ENCODE measurements at regions not wholly inside any gene's neighbourhood (a gene's known extent, or its start where the extent isn't known, plus 50 kb on each side); places are given as distances from the start of the nearest gene placed in this dataset.
"Not testable (repeated sequence)": the region's sequence is repeated elsewhere in the genome, so short reads cannot be mapped to it uniquely, and the experiment has no call there.

- no peak for TF ChIP-seq CTCF (conservative IDR thresholded peaks at IDR 0.05)
- H3K27ac ChIP-seq = no peak overlapping the region
Observed at GRCh38 chr7:13803134-13803533, 186.3 kb downstream of the ETV1 start.

GRCh38 chr7:13806089-13806867, 183.2 kb downstream of the ETV1 start:
- H3K27ac ChIP-seq = not testable (repeated sequence)

- not testable (repeated sequence) for H3K27ac ChIP-seq
Observed at GRCh38 chr7:13817230-13817629, 172.2 kb downstream of the ETV1 start.

DNA sequence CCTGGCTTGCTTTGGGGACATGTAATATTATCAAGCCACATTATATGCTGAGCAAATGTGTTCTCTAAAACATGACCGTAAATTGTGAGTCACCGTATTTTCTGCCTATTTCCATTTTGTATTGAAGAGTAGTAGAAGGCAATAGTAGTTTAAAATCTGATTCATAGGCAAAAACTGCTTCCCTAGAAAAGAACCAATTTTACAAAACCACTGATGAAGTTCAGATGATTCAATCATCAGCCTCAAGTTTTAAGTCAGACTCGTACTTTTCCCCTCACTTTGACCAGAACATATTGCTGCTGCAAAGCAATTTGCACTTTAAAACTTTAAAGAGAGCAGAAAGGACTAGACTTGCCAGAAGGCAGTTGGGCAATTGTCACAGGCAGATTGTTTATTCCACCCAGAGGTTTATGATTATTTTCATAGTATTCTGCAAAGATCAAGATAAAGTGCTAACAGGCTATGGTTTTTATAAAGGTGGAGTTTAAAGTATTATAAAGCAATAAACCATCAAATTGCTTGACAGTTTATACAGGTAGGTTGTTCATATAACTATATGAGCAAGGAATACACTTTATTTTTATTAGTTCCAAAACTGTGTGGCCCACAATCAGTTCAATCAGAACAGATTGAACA, 168.2 kb downstream of the ETV1 start:
- TF ChIP-seq CTCF (conservative IDR thresholded peaks at IDR 0.05) = no peak
- H3K27ac ChIP-seq = no peak overlapping the region

GRCh38 chr7:13822678-13823077, 166.8 kb downstream of the ETV1 start:
- no peak for TF ChIP-seq CTCF (conservative IDR thresholded peaks at IDR 0.05)
- no peak overlapping the region for H3K27ac ChIP-seq

DNA sequence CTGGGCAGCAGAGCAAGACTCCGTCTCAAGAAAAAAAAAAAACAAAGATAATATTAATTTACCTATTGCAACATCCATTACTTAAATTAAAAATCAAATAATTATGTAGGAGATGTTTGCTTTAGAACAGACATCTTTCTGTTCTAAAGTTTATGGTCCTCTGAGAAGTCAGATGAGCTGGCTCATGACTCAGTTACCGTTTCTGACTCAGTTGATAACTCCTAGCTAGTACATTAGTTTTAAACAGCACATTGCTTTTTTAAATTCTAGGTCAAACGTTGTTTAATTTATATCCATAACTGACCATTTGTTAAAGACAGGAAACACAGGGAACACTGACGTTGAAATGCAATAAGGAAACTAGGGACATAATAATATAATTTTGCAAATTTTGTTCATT, 162.7 kb downstream of the ETV1 start:
- TF ChIP-seq CTCF (conservative IDR thresholded peaks at IDR 0.05) = no peak
- H3K27ac ChIP-seq = no peak overlapping the region

- no peak for TF ChIP-seq CTCF (conservative IDR thresholded peaks at IDR 0.05)
Observed at GRCh38 chr7:13827716-13828115, 161.8 kb downstream of the ETV1 start.

DNA sequence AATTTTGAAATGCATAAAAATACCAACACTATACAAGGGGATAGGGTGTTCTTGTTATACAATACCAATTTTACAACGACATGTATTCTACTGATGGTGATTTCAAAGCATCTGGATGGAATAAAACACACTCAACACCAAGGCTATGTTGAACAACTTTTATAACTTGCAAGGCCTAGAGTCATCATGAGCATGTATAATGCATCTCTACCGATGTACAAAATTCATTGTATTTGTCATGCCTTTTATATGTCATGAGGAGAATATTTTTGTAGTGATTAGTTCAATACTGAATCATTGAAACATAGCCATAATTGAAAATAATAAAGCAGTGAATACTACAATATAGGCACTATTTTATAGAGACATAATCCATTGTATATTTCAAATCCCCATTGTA, 160.2 kb downstream of the ETV1 start:
- no peak overlapping the region for H3K27ac ChIP-seq
- TF ChIP-seq CTCF (conservative IDR thresholded peaks at IDR 0.05) = no peak

More at GRCh38 chr7:13827716-13828115, 161.8 kb downstream of the ETV1 start:
- no peak overlapping the region for H3K27ac ChIP-seq

Measured in VCaP (cell line).